Psoas muscle (tissue), 7 donors: ENCODE measurements at regions not wholly inside any gene's neighbourhood (a gene's known extent, or its start where the extent isn't known, plus 50 kb on each side); places are given as distances from the start of the nearest gene placed in this dataset.

ENCODE experiments used
- ATAC-seq, 4 donors: fragments of 200-7000 bp; cut with Tn5 transposase; one replicate each; pipeline ENCODE4 v1.9.1; 2020; ENCODE audit warnings: moderate library complexity in 3 of 4, mild to moderate bottlenecking in 2 of 4
- DNase-seq, 2 donors: peaks; one replicate each; pipeline ENCODE4 v3.0.0-alpha.2; 2020
- H3K27ac ChIP-seq: fragments of 200-600 bp; one replicate; pipeline ENCODE4 v1.8.0; 2022
- H3K27me3 ChIP-seq, 3 donors: fragments of 200-600 bp in 1 of 3; one replicate each; pipeline versions ENCODE4 v1.6.1 to v1.8.0; 2013 to 2022; ENCODE audit warnings: low read length in 2 of 3, mild to moderate bottlenecking in 2 of 3, moderate library complexity in 1 of 3; ENCODE audit not compliant: insufficient read depth in 3 of 3
- H3K36me3 ChIP-seq, 2 donors: fragments of 200-600 bp in 1 of 2; one replicate each; pipeline versions ENCODE4 v1.6.1 to v1.8.0; 2013 to 2022; ENCODE audit warnings: low read depth in 1 of 2, mild to moderate bottlenecking in 1 of 2, moderate library complexity in 1 of 2; ENCODE audit not compliant: insufficient read depth in 1 of 2
- H3K4me1 ChIP-seq: fragments of 200-600 bp; one replicate; pipeline ENCODE4 v1.8.0; 2022
- H3K4me3 ChIP-seq: fragments of 200-600 bp; one replicate; pipeline ENCODE4 v1.8.0; 2022; ENCODE audit warnings: mild to moderate bottlenecking
- H3K9me3 ChIP-seq: fragments of 200-600 bp; one replicate; pipeline ENCODE4 v1.8.0; 2022
- CTCF ChIP-seq: fragments of 200-600 bp; IDR thresholded peaks from one replicate; pipeline ENCODE4 v1.8.0; 2022; ENCODE audit warnings: antibody characterized with exemption
- WGBS, 3 donors: extraction: QIAGEN DNeasy Blood & Tissue Kit; methylation state at CpG; one replicate each; pipeline versions ENCODE4 v1.1.6 to v1.1.7; 2013; 5-methylcytosine and 5-hydroxymethylcytosine counted together
- intact Hi-C, 2 donors: fragments of 100-400 bp; cut with DNase I; formaldehyde crosslinking; loops; one replicate each; pipeline versions ENCODE4 v1.11.0 to v1.14.2; 2022
- donor health status: healthy with polysubstance abuse.
- donor health status: DM: no; HTN: no; CAD: no; lungs with moderate emphysema.
- donor health status: Bipolar disorder and iron deficiency.
- donor health status: healthy.
- donor health status: DM: yes; HTN: yes; CAD: no.
- donor health status: DM: no; HTN: no; CAD: no.
- donor health status: DM: yes; HTN: yes; CAD: no.

- TF ChIP-seq CTCF = no peak
- H3K36me3 ChIP-seq = no peaks in the 10 kb centered on the region
- no peak for ATAC-seq
- DNase-seq = no peak
- H3K9me3 ChIP-seq = no peaks in the 10 kb centered on the region
- 41 to 50% (median 50%) methylated on average over 7 of the region's 7 CpGs for WGBS, 3 donors
- H3K4me3 ChIP-seq = no peak overlapping the region
- no peak overlapping the region for H3K27ac ChIP-seq
- H3K4me1 ChIP-seq = no peaks in the 10 kb centered on the region
- peaks cover 0 to 2% (median 0%) of the 10 kb centered on the region in 3 donors for H3K27me3 ChIP-seq
- intact Hi-C loops = no loop called here
Measured at GRCh38 chr13:110047496-110047895, 259.5 kb downstream of the COL4A1 start.

- H3K4me1 ChIP-seq = no peaks in the 10 kb centered on the region
- H3K4me3 ChIP-seq = no peak overlapping the region
- intact Hi-C loops = no loop called here
- peaks cover 0 to 2% (median 0%) of the 10 kb centered on the region in 3 donors for H3K27me3 ChIP-seq
- no peaks in the 10 kb centered on the region for H3K9me3 ChIP-seq
- H3K36me3 ChIP-seq = no peaks in the 10 kb centered on the region
- TF ChIP-seq CTCF = no peak
- DNase-seq (no peak), ATAC-seq (no peak)
- 87 to 91% (median 89%) methylated on average over 4 of the region's 4 CpGs for WGBS, 3 donors
- no peak overlapping the region for H3K27ac ChIP-seq
Measured at GRCh38 chr13:110046811-110047210, 260.1 kb downstream of the COL4A1 start.

GRCh38 chr13:110045919-110046318 is 259.5 kb upstream of the IRS2 start:
- 84 to 93% (median 93%) methylated on average over 5 of the region's 5 CpGs for WGBS, 3 donors
- Histone ChIP-seq H3K27me3 (peaks cover 0 to 2% (median 0%) of the 10 kb centered on the region in 3 donors), H3K4me1 (no peaks in the 10 kb centered on the region), H3K4me3 (no peak overlapping the region), H3K36me3 (no peaks in the 10 kb centered on the region), H3K27ac (no peak overlapping the region), H3K9me3 (no peaks in the 10 kb centered on the region)
- TF ChIP-seq CTCF = no peak
- DNase-seq (no peak), ATAC-seq (no peak)
- intact Hi-C loops = no loop called here

- ATAC-seq = peak in 1 of 4 donors; percentile 67
Measured at GRCh38 chr13:110045202-110045601, 258.8 kb upstream of the IRS2 start.

More at GRCh38 chr13:110045202-110045601, 258.8 kb upstream of the IRS2 start:
- no peak for TF ChIP-seq CTCF
- H3K4me1 ChIP-seq = no peaks in the 10 kb centered on the region
- peaks cover 0 to 2% (median 0%) of the 10 kb centered on the region in 3 donors for H3K27me3 ChIP-seq
- no peaks in the 10 kb centered on the region for H3K36me3 ChIP-seq
- H3K4me3 ChIP-seq = no peak overlapping the region
- H3K27ac ChIP-seq = no peak overlapping the region
- 75 to 79% (median 78%) methylated on average over 10 of the region's 10 CpGs for WGBS, 3 donors
- DNase-seq = no peak
- no peaks in the 10 kb centered on the region for H3K9me3 ChIP-seq
- intact Hi-C loops = no loop called here
